ENCODE measurements at regions not wholly inside any gene's neighbourhood (a gene's known extent, or its start where the extent isn't known, plus 50 kb on each side); places are given as distances from the start of the nearest gene placed in this dataset.
A peak's percentile ranks its signal among the peaks of the same experiment; 100 is the strongest.

- FAIRE-seq: no peak
These were observed 56.0 kb upstream of the CTTNBP2 start for GRCh38 chr7:117929237-117929636.

DNA sequence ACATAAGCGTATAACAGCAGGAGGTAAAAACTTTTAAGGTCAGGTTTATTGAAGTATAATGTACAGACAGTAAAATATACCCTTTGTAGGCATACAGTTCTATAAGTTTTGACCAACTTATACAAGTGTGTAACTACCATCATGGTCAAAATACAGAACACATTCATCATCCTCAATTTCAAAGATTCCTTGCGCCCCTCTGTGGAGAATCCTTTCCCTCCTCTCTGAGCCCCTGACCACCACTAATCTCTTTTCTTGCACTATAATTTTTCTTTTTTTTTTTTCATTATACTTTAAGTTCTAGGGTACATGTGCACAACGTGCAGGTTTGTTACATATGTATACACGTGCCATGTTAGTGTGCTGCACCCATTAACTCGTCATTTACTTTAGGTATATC lies 58.1 kb upstream of the CTTNBP2 start:
- FAIRE-seq: no peak

- FAIRE-seq: no peak
These were observed 64.0 kb upstream of the CTTNBP2 start for GRCh38 chr7:117937049-117937752.

DNA sequence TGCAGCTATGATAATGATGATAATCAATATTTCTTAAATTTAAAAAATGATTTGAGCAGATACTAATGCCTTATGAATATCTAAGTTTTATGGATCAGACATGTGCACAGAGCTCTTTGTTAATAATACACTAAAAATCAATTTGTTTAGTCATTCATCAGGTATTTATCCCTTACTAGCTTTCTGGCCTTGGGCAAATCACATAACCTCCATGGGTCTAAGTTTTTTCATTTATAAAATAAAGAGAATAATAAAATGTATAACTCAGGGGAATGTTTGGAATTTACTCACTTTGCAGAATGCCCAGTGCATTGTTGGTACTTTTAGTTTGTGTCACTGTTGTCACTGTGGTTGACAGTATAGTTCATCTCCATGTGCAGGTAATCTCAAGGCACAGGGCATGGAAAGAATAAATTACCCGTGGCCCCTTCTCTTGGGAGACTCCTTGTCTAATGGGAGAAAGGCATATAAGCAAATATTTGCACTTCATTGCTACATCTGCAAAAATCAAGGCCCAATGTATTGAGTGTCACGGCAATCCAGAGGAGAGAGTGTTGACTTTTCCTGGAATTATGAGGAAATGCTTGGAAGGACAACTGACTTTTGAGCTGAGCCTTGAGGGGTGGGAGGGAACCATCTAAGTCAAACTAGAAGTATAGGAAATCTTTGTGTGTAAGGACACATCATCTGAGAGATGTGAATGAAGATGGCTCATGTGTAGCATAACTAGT lies 64.7 kb upstream of the CTTNBP2 start:
- FAIRE-seq: peak; percentile 33

DNA sequence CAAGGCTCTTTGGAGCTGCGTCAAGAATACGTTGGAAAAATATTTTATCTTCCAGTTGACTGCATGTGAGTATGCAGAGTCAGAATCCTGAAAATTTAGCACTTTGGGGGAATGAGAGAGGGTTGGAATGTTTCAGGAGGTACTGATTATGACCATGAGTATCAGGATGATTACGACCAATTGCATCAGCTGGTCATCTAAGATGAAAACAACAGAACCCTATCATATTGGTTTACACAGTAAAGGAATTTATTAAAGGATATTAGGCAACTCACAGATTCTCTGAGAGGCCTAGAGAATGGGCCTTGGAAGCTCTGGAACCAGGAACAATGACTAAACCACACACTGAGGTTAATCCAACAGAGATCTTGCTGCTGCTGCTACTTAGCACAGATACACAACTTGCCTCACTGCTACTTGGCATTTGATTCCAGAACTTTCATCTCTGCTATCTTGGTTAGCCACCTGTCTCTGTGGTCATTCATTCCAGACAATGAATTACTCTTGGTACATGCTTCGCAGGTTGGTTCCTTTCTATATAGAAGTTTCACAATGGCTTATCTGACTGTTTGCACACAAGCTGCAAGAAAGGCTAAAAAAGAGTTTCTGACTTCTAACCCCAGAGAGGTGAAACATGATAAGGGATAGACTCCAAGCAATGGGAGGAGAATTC lies 68.0 kb upstream of the CTTNBP2 start:
- FAIRE-seq: no peak

DNA sequence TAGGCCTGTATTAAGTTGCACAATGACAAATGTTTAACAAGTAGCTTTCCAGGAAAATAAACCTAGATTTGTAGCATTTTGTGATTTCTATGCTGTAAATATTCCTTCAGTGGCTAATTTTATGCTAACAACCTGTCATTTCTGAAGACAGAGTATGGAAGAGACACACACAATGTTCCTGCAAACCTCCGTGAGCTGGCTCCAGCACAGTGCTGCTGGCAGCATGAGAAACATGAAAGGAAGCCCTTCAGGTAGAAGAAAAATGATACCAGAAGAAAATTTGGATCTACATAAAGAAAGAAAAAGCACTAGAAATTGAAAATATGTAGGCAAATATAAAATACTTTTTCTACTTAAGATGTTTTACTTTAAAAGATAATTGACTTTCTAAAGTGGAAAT lies 69.5 kb upstream of the CTTNBP2 start:
- no peak for FAIRE-seq

- no peak for FAIRE-seq
These were observed 71.6 kb upstream of the CTTNBP2 start for GRCh38 chr7:117944886-117945285.

- no peak for FAIRE-seq
These were observed 73.0 kb upstream of the CTTNBP2 start for GRCh38 chr7:117946151-117946633.

- no peak for FAIRE-seq
These were observed 76.0 kb upstream of the CTTNBP2 start for GRCh38 chr7:117949232-117949631.

GRCh38 chr7:117950601-117951260 lies 77.5 kb upstream of the CTTNBP2 start:
- no peak for FAIRE-seq

DNA sequence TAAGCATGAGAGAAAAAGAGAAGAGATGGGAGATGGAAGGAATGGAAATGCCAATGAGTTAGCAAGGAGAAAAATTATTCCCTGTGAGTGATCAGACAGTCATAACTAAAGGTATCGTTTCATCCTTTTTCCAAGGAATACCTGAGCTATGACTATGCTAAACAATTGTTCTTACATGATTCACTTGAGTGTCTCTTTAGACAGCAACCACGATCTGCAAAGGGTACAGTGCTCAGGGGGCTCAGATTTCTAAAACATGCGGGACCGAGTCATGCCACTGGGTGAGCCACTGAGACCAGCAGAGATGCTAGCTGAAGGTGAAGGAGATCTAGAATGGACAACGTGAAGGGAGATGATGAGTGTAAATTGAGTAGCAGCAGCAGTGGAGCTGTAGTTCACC lies 78.0 kb upstream of the CTTNBP2 start:
- no peak for FAIRE-seq

DNA sequence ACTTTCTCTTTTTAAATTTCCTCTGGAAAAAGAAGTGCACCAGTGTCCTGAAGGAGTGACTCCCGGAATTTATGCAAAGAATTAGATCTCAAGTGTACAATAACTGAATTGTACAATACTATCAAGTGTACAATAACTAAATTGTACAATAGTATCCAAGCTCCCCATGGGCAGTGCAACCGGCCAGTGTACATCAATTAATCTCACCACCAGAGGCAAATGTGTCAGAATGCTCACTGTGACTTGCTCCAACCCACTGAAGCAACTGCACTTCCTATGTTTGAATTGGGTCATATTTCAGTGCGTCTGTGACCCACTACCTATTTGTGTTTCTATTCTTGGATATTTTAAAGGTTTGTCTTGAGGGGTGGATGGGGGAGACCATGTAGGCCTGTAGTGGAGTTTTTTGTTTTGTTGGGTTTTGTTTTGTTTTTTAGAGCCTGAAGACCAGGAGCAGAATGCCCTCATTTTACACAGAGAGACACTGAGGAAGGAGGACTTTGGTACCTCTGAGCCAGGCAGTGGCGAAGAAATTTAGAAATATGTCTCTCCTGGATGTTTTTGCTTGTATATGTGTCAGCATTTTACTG lies 78.5 kb upstream of the CTTNBP2 start:
- no peak for FAIRE-seq

- no peak for FAIRE-seq
These were observed 81.8 kb upstream of the CTTNBP2 start for GRCh38 chr7:117955046-117955445.

GRCh38 chr7:117960351-117960750 lies 87.1 kb upstream of the CTTNBP2 start:
- FAIRE-seq: no peak

DNA sequence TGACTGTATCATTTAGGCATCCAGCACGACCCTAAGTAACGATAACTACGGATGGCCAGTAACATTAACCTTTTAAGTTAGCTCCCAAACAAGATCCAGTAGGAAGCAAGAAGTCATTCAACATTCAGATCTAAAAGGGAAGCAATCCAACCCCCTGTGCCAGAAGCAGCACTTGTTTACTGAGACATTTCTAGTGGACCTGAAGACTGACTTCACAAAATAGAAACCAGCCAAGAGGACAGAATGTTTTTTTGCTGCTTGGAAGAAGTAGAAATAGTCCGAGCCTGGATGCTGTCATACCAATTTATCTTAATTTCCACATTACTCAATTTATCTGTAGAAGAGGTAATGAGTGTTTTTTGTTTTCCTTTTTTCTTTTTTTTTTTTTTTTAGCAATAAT lies 88.0 kb upstream of the CTTNBP2 start:
- FAIRE-seq: no peak

DNA sequence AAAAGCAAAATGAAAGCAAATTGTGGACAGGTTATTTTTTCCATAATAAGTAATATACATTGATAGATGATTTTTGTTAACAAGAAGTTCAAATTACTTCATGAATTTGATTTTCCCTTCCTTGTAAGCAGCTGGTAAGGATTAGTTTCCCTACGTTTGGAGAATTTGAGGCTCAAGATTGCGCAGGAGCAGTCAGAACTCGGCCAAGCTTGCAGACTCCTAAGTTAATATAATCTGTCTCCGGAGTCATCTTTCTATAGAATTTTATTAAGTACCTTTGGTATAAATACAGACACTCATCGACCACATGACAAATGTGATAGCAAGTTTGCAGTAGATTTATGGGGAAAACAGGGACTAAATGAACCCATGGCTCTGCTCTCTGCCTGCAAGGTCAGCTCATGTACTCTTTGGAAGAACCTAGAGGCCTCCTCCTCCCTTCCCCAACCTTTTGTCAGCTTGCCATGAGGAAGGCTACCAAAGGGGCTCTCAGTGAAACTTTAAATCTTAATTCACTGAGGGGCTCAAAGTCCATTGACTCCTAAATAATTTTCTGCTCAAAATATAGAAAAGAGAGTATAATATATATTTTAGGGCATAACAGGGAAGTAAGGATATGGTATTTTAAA lies 89.2 kb upstream of the CTTNBP2 start:
- FAIRE-seq: no peak

GRCh38 chr7:117963264-117964197 lies 90.3 kb upstream of the CTTNBP2 start:
- FAIRE-seq: no peak

- no peak for FAIRE-seq
These were observed 97.6 kb upstream of the CTTNBP2 start for GRCh38 chr7:117970801-117971200.

- no peak for FAIRE-seq
These were observed 98.5 kb upstream of the CTTNBP2 start for GRCh38 chr7:117971556-117972244.

- no peak for FAIRE-seq
These were observed 99.4 kb upstream of the CTTNBP2 start for GRCh38 chr7:117972606-117973005.

- no peak for FAIRE-seq
These were observed 100.7 kb upstream of the CTTNBP2 start for GRCh38 chr7:117973975-117974374.

All from islet of Langerhans (tissue), 1 donor.